ENCODE measurements at regions not wholly inside any gene's neighbourhood (a gene's known extent, or its start where the extent isn't known, plus 50 kb on each side); places are given as distances from the start of the nearest gene placed in this dataset.

DNA sequence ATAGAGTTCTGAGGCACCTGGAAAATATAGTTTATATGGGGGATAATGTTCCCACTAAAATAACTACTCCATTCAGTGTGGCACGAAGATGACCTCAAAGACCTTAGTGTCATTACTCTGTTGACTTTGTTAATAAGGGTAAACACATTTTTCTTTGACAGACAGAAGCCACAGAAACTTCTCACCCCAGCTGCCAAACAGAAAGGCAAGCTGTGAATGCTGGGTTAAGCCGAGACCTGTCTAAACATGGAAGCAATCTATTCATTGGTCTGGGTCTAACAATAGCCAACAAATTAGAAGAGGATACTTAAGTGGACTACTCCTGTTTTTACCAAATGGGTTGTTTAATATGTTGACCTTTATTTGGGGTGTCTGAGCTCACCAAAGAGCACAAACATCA lies 171.4 kb downstream of the TLE1 start:
- Histone ChIP-seq H4K20me1 (ENCODE audit: low read depth) (no peaks in the 10 kb centered on the region), H3K27ac (no peak overlapping the region), H3K9ac (no peak overlapping the region), H3F3A (ENCODE audit: low read depth) (peaks cover 6% of the 10 kb centered on the region), H3K79me2 (ENCODE audit: low read depth) (no peaks in the 10 kb centered on the region), H2AFZ (replicated peaks) (no peak overlapping the region), H3K9me3 (ENCODE audit: low read depth) (no peaks in the 10 kb centered on the region), H3K27me3 (no peaks in the 10 kb centered on the region), H3K4me3 (no peak overlapping the region), H3K4me2 (peak overlapping the region; percentile 36), H3K4me1 (peaks cover 14% of the 10 kb centered on the region), H3K36me3 (no peaks in the 10 kb centered on the region)
- H3K9me3 Mint-ChIP-seq: peaks cover 11% of the 10 kb centered on the region
- no peak overlapping the region for H3K27ac Mint-ChIP-seq
- peak; percentile 30 for DNase-seq (ENCODE audit: low spot score)
- no peaks in the 10 kb centered on the region for H3K36me3 Mint-ChIP-seq
- H3K27me3 Mint-ChIP-seq (ENCODE audit: insufficient read depth, low read depth): peaks cover 3% of the 10 kb centered on the region
- no peak overlapping the region for H3K4me3 Mint-ChIP-seq
- TF ChIP-seq EZH2phosphoT487 (IDR thresholded peaks at IDR 0.05) (no peak), EZH2 (IDR thresholded peaks at IDR 0.05) (no peak)
- TF ChIP-seq, protein P1, sequence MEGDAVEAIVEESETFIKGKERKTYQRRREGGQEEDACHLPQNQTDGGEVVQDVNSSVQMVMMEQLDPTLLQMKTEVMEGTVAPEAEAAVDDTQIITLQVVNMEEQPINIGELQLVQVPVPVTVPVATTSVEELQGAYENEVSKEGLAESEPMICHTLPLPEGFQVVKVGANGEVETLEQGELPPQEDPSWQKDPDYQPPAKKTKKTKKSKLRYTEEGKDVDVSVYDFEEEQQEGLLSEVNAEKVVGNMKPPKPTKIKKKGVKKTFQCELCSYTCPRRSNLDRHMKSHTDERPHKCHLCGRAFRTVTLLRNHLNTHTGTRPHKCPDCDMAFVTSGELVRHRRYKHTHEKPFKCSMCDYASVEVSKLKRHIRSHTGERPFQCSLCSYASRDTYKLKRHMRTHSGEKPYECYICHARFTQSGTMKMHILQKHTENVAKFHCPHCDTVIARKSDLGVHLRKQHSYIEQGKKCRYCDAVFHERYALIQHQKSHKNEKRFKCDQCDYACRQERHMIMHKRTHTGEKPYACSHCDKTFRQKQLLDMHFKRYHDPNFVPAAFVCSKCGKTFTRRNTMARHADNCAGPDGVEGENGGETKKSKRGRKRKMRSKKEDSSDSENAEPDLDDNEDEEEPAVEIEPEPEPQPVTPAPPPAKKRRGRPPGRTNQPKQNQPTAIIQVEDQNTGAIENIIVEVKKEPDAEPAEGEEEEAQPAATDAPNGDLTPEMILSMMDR (IDR thresholded peaks at IDR 0.05): no peak
- no peaks in the 10 kb centered on the region for H3K4me1 Mint-ChIP-seq

DNA sequence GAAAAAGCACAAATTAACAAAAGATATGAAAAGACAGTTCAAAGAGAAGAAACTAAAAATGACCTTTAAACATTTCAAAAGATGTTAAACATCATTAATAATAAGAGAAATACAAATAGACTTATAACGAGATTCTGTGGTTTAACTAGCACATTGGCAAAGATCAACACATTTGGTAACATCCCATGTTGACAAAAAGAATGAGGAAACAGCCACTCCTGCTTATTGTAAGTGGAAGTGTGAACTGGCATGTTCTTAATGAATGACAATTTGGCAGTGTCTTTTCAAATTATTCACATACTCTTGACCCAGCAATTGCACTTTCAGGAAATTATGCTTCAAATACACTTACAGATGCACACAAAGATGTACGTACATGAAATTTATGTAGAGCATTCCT lies 176.3 kb downstream of the TLE1 start:
- Mint-ChIP-seq H3K4me1 (no peaks in the 10 kb centered on the region), H3K9me3 (peaks cover 2% of the 10 kb centered on the region), H3K27ac (no peak overlapping the region), H3K4me3 (no peak overlapping the region), H3K36me3 (no peaks in the 10 kb centered on the region), H3K27me3 (ENCODE audit: insufficient read depth, low read depth) (peaks cover 7% of the 10 kb centered on the region)
- Histone ChIP-seq H3K27me3 (no peaks in the 10 kb centered on the region), H3K9ac (no peak overlapping the region), H3K36me3 (no peaks in the 10 kb centered on the region), H3K4me2 (no peak overlapping the region), H3K9me3 (ENCODE audit: low read depth) (no peaks in the 10 kb centered on the region), H3K4me3 (no peak overlapping the region), H4K20me1 (ENCODE audit: low read depth) (no peaks in the 10 kb centered on the region), H3K4me1 (peaks cover 11% of the 10 kb centered on the region), H3K79me2 (ENCODE audit: low read depth) (no peaks in the 10 kb centered on the region), H2AFZ (replicated peaks) (no peak overlapping the region), H3F3A (ENCODE audit: low read depth) (peaks cover 5% of the 10 kb centered on the region), H3K27ac (no peak overlapping the region)
- TF ChIP-seq, protein P1 (IDR thresholded peaks at IDR 0.05): no peak
- no peak for TF ChIP-seq EZH2phosphoT487 (IDR thresholded peaks at IDR 0.05)
- no peak for TF ChIP-seq EZH2 (IDR thresholded peaks at IDR 0.05)
- DNase-seq (ENCODE audit: low spot score): no peak

DNA sequence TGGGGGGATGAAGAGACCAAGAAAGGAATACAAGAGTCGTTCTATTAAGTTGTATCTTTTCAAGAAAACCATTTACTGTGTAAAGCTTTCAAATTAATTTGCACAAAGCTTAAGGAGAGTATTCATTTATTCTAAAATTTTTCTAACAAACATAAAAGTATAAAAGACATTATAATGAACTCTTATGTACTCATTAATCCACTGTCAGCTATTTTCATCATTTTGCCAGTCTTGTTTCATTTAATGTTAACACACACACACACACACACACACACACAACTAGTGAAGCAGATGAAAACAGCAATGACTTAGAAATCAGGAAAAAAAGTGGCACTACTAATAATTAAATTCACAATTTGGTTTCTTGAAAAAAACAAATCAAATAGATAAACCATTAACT lies 176.7 kb downstream of the TLE1 start:
- Histone ChIP-seq H4K20me1 (ENCODE audit: low read depth) (no peaks in the 10 kb centered on the region), H3K27ac (no peak overlapping the region), H3K27me3 (no peaks in the 10 kb centered on the region), H3K36me3 (no peaks in the 10 kb centered on the region), H3K9ac (no peak overlapping the region), H3K4me2 (no peak overlapping the region), H3K79me2 (ENCODE audit: low read depth) (no peaks in the 10 kb centered on the region), H3K4me1 (peaks cover 7% of the 10 kb centered on the region), H3K4me3 (no peak overlapping the region), H3F3A (ENCODE audit: low read depth) (peaks cover under 1% of the 10 kb centered on the region), H2AFZ (replicated peaks) (no peak overlapping the region), H3K9me3 (ENCODE audit: low read depth) (no peaks in the 10 kb centered on the region)
- Mint-ChIP-seq H3K27ac (no peak overlapping the region), H3K27me3 (ENCODE audit: insufficient read depth, low read depth) (peaks cover 7% of the 10 kb centered on the region), H3K4me1 (no peaks in the 10 kb centered on the region), H3K4me3 (no peak overlapping the region), H3K9me3 (peaks cover 2% of the 10 kb centered on the region), H3K36me3 (no peaks in the 10 kb centered on the region)
- TF ChIP-seq, protein P1 (IDR thresholded peaks at IDR 0.05): no peak
- TF ChIP-seq EZH2 (IDR thresholded peaks at IDR 0.05): no peak
- no peak for TF ChIP-seq EZH2phosphoT487 (IDR thresholded peaks at IDR 0.05)
- DNase-seq (ENCODE audit: low spot score): no peak

Measured in neural progenitor cell (in vitro differentiated cells).